GM12872 (cell line): ENCODE measurements at regions not wholly inside any gene's neighbourhood (a gene's known extent, or its start where the extent isn't known, plus 50 kb on each side); places are given as distances from the start of the nearest gene placed in this dataset.

Experiments used
- TF ChIP-seq, protein P1 (sequence below): IDR thresholded peaks from 3 replicates; pipeline ENCODE4 v1.5.1; 2011; ENCODE audit warnings: low read depth, mild to moderate bottlenecking, low read length, moderate library complexity; ENCODE audit not compliant: insufficient read depth

DNA sequence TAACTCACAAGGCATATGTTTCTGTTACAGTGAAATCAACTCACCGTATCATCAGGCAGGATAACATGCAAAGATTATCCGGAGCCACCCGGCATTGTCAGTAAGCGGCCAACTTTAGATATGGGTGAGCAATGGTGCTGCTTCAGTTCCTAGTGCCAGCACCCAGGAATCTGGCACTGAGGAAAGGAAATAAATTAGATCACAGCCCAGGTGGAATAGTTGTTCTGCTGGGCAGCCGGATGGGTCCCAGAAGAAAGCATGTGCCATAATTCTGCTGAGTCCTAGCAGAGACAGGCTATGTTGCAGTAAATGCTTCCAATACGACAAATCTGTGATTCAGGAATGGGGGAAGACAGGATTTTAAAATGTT lies 183.6 kb upstream of the SPTLC3 start:
- TF ChIP-seq, protein P1, sequence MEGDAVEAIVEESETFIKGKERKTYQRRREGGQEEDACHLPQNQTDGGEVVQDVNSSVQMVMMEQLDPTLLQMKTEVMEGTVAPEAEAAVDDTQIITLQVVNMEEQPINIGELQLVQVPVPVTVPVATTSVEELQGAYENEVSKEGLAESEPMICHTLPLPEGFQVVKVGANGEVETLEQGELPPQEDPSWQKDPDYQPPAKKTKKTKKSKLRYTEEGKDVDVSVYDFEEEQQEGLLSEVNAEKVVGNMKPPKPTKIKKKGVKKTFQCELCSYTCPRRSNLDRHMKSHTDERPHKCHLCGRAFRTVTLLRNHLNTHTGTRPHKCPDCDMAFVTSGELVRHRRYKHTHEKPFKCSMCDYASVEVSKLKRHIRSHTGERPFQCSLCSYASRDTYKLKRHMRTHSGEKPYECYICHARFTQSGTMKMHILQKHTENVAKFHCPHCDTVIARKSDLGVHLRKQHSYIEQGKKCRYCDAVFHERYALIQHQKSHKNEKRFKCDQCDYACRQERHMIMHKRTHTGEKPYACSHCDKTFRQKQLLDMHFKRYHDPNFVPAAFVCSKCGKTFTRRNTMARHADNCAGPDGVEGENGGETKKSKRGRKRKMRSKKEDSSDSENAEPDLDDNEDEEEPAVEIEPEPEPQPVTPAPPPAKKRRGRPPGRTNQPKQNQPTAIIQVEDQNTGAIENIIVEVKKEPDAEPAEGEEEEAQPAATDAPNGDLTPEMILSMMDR, result no peak

DNA sequence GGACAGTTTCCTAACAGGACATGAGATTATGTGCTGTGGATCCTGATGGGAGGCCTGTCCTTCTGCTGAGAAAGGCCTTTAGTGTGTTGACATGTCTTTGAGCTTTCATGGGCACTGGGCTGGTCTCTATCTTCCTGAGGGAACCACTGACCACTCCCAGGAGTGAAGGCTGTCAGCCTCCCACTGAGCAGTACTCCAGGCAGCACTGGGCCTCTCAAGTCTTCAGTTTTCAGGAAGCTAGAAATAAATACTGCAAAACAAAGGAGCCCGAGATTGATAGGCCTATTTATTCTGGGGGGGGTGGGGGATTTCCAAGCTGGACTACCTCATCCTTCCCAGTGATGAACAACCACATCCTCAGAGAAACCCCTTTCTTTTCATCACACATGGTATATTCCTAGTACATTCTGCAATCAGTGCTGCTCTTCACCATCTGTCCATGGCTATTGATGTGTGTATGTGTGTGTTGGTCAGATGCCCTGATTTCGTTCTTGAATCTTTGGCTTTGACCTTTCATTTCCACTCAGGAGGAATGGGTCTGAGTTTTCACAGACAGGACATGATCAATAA lies 180.9 kb upstream of the SPTLC3 start:
- TF ChIP-seq, protein P1, result no peak

GRCh38 chr20:12829170-12829569 lies 179.6 kb upstream of the SPTLC3 start:
- TF ChIP-seq, protein P1, result no peak

GRCh38 chr20:12833861-12834260 lies 174.9 kb upstream of the SPTLC3 start:
- TF ChIP-seq, protein P1, result no peak

DNA sequence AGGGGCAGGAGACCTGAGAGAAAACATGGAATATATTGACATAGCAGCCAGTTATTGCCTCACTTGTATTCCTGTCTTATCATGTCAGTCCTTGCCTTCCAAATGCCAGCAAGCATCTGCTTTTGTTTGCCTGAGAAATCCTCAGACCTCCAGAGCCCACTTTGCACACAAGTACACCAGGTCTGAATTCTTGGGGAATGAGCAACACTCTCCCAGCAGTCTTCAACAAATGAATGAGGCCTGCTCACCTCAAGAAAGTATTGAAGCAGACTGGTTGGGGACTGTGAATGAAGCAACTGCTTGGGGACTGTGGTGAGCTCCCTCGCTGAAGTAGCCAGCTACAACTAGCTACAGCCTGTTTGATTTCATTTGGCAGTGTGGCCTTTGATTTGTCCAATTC lies 172.8 kb upstream of the SPTLC3 start:
- TF ChIP-seq, protein P1, result no peak

- TF ChIP-seq, protein P1, result no peak
Observed at GRCh38 chr20:12837646-12838045, 171.1 kb upstream of the SPTLC3 start.

GRCh38 chr20:12838261-12838866 lies 170.4 kb upstream of the SPTLC3 start:
- TF ChIP-seq, protein P1, result peak; percentile 70
